GM19035 (cell line): ENCODE measurements at regions not wholly inside any gene's neighbourhood (a gene's known extent, or its start where the extent isn't known, plus 50 kb on each side); places are given as distances from the start of the nearest gene placed in this dataset.

ENCODE experiments used
- ATAC-seq: cut with Tn5 transposase; IDR thresholded peaks from one replicate; pipeline ENCODE4 v1.9.1; 2021; ENCODE audit not compliant: unreplicated experiment

DNA sequence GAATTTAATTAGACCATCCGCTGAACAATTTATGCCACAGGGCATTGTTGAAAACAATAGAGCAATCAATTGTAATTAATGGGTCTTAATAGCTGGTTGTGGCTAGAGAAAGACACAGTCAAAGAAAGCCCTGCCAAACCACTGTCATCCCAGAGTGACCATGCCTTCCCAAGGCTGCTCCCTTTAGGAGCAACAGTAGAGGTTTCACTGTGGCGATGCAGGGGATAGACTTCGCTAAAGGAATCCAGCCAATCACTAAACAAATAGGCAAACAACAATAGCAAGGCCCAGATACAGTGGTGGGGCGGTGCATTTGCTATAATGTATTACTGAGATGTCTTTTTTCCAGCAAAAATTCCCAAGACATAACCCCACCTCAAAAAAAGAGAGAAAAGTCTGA lies 87.8 kb upstream of the SLC27A6 start:
- no peak for ATAC-seq

DNA sequence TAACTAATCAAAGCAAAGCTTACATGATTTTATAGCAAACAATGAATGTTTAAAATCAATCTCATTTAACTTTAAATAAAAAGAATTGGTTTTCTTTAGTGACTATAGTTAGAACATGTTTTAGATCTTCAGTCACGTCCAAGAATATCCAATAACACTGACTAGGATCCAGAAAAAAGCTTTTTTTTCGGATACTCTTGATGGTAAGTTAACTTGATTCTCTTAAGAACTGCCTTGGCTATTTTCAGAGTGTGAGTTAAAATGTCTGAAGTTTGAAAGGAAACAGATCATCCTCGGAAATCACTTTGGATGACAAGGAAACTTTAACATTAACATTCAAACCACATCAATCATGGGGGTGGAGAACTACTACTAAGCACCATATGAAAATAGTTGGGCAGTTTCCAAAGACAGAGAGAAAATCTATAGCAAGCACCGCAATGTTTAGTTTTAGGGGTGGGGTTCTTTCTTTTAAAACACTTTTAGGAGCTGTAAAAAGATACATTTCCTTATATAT lies 83.7 kb upstream of the SLC27A6 start:
- no peak for ATAC-seq

DNA sequence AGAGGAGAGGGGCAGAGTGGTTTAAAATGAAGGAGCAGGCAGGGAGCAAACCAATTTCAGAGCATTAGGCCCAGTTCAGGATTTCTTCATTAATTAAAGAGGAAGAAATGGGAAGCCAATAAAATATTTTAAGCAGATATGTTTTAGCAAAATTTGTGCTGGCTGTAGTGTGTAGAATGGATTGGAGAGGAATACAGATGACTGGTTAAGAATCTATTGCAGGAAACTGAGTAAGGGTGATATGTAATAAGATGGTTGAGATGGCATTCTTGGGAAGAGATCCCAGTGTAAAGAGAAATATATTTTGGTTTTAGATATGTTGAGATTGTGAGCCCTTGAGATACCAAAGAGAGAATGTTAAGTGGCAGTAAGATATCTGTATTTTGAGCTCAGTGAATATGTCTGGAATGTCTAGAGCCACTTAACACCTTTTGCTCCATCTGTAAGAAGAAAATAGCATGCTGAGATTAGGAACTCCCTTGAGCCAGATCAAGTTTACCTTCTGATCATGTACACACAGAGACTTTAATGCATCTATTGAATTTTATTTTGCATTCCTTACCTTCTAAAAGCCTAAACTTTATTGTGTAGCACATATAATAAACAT lies 79.5 kb upstream of the SLC27A6 start:
- ATAC-seq: no peak

DNA sequence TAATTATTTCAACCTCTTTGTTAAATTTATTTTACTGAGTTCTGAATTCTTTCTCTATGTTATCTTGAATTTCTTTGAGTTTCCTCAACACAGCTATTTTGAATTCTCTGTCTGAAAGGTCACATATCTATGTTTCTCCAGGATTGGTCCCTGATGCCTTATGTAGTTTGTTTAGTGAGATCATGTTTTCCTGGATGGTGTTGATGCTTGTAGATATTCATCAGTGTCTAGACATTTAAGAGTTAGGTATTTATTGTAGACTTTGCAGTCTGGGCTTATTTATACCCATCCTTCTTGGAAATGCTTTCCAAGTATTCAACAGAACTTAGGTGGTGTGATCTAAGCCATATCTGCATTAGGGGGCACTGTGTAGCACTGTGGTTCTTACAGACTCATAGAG lies 70.2 kb upstream of the SLC27A6 start:
- ATAC-seq: no peak

DNA sequence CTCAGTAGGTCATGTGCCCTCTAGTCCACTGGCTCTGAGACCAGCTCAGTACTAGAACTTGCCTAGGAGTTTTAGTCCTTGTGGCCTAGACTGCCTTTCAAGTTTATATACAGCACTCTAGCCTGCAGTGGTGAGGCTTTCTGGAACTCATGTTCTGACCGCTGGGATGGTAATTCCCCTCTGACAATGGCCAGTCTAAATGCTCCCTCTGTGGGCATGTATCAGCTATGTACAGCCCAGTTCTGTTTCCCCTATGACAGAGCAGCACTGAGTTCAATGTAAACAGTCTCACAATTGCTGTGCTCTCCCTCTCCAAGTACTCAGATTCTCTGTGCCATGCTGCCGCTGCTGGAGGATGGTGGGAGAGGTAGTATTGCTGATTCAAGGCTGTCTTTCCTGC lies 68.6 kb upstream of the SLC27A6 start:
- no peak for ATAC-seq

DNA sequence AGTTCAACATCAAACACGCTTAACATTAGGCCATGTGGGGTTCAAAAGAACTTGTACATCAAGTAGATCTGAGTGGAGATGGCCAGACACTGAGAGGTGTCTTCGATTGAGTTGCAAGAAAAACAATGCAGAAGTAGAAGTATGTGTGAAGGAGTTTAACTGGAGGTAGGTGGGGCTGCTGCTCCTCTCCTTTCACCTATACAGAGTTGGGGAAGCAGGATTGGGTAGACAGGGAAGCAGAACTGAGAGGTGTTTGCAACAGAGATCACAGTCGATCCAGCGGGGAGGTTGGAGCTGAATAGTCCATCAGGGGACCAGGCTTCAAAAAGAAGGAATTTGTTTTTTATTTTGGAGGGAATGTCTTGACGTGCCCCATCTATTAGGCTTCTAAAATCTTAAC lies 61.7 kb upstream of the SLC27A6 start:
- ATAC-seq: no peak

DNA sequence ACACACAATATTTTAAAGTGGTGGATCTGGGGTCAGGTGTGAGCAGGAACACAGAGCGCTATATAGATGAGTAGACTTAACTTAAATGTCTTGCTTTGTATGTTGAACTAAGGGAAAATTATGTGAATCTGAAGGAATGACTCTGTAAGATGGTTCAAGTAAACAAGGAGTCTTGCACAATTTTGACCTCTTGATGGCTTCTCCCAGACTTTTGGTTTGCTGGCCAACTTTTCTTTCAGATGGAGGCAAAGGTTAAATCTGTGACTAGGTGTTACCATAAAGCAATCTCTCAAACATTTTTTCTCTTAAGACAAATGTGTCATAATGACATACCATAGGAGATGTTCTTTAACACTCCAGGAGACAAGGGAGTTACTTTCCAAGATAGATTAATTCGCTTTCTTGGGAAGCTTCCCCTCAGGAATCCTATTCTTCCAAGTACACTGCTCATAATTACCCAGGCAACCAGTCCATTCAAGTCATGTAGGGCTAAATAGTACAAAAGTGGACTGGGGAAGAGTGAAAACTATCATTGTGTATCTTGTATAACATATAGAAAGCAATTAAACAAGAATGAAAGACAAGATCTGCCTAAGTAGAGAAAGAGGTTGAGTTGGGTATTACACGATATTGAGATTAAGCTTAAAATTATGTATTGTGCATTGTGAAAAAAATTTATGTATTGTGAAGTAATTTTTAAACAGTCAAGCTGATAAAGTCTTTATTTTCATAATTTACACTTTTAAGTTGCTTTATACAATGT lies 60.3 kb upstream of the SLC27A6 start:
- no peak for ATAC-seq

DNA sequence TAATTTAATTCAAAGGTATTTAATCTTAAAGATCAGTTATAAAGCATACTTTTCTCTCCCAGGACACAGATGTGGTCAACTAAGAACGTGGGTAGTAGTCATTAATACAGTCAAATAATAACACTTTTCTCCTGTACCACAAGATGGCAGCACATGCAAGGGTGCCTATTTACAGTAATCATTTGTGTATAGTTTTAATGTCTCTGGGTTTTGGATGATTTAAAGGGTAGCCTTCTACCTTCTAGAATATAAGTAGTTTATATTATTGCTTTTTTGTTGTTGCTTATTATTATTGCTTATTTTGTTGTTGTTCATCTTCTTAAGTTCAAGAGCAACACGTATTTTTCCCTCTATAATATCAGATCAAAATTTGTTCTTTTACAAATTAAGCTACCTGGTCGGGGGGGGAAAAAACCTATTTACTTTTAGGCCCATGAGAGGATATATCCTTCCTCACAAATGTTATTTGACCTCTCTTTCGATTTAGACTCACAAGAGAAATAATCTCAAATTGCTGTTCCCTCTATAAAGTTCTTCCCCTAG lies 59.6 kb upstream of the SLC27A6 start:
- ATAC-seq: peak; percentile 90

DNA sequence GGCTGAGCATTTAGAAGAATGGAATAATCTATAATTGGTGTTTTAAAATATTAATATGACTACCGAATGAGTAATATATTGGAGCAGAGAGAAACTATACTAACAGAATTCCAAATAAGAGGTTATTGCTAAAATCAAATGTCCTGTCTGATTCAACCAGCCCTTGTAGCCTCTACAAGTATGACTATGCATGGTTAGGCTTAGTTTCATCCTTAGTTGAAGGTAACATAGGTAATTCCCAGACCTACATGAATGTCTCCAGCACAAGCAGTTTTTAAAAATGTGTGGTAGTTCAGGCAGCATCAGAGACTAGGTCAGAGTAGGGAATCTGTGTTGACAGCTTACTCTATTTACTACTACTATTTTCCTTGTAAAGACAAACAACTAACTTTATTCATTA lies 51.7 kb upstream of the SLC27A6 start:
- ATAC-seq: peak; percentile 74
